ENCODE measurements at regions not wholly inside any gene's neighbourhood (a gene's known extent, or its start where the extent isn't known, plus 50 kb on each side); places are given as distances from the start of the nearest gene placed in this dataset.

GRCh38 chr6:129911732-129912131, 50.6 kb upstream of the TMEM244 start:
- no peak for TF ChIP-seq CTCF (IDR thresholded peaks at IDR 0.05; ENCODE audit: low read depth, low read length)

More at GRCh38 chr6:129911732-129912131, 50.6 kb upstream of the TMEM244 start:
- H3K4me3 ChIP-seq (ENCODE audit: low read depth, low read length) = no peak overlapping the region
